ENCODE measurements at regions not wholly inside any gene's neighbourhood (a gene's known extent, or its start where the extent isn't known, plus 50 kb on each side); places are given as distances from the start of the nearest gene placed in this dataset.
A peak's percentile ranks its signal among the peaks of the same experiment; 100 is the strongest.

GRCh38 chr7:124596881-124597280 is 168.7 kb downstream of the GPR37 start:
- H3K9me3 ChIP-seq = no peaks in the 10 kb centered on the region
- in situ Hi-C loops (cut with MboI; ENCODE audit: low sequenced_read_pairs) = no loop called here

GRCh38 chr7:124590814-124591213 is 174.8 kb downstream of the GPR37 start:
- H3K9me3 ChIP-seq = no peaks in the 10 kb centered on the region

More at GRCh38 chr7:124596881-124597280, 168.7 kb downstream of the GPR37 start:
- H3K27me3 ChIP-seq (ENCODE audit: low read depth) = no peaks in the 10 kb centered on the region
- no peaks in the 10 kb centered on the region for H3K4me1 ChIP-seq
- no peak overlapping the region for H3K4me3 ChIP-seq
- no peaks in the 10 kb centered on the region for H3K36me3 ChIP-seq (replicated peaks)
- no peak for DNase-seq (ENCODE audit: low spot score in 2 of 2)

DNA sequence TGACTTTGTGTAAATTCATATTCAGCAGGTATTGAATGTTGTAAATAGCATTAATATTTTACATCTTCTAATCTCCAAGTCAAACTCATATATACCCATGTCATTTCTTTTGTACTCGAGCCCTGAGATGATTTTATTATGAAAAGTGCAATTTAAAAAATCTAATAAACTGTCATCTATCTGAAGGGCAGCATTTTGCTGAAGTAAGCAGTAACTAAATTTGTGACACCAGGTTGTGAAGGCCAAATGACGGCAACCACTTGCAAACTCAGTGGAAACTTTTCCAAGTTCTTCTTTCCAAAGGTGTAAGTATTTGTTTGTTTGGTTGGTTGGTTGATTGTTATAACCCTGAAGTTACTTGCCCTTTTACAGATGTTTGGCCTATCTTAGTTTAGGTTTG is 188.3 kb downstream of the GPR37 start:
- Histone ChIP-seq H3K27me3 (ENCODE audit: low read depth) (no peaks in the 10 kb centered on the region), H3K9me3 (no peaks in the 10 kb centered on the region), H3K4me3 (no peak overlapping the region), H3K4me1 (no peaks in the 10 kb centered on the region; the same call in 1 of the 2 replicates), H3K36me3 (replicated peaks) (no peaks in the 10 kb centered on the region)
- in situ Hi-C loops (cut with MboI; ENCODE audit: low sequenced_read_pairs) = no loop called here
- no peak for DNase-seq (ENCODE audit: low spot score in 2 of 2)

More at GRCh38 chr7:124590814-124591213, 174.8 kb downstream of the GPR37 start:
- no peaks in the 10 kb centered on the region for H3K36me3 ChIP-seq (replicated peaks)
- no peaks in the 10 kb centered on the region for H3K4me1 ChIP-seq
- H3K27me3 ChIP-seq (ENCODE audit: low read depth) = no peaks in the 10 kb centered on the region
- no peak overlapping the region for H3K4me3 ChIP-seq
- no peak for DNase-seq (ENCODE audit: low spot score in 2 of 2)
- in situ Hi-C loops (cut with MboI; ENCODE audit: low sequenced_read_pairs) = no loop called here

DNA sequence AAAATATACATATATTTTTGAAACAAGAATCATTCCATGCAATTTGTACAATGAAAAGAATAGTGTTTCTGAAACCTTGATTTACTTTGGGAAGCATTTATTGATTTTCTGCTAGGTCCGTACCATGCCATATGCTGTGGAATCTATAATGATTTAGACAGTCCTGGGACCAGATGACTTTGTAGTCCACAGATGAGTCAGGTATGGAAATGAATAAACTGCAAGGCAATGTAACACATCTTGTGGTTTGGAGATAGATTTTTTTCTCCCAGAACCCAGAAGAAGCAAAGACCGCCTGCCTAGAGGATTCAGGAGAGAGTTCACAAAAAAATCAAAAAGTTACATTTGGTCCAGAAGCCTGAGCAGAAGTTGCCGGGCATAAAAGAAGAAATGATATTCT is 190.4 kb downstream of the GPR37 start:
- H3K4me3 ChIP-seq = no peak overlapping the region

DNA sequence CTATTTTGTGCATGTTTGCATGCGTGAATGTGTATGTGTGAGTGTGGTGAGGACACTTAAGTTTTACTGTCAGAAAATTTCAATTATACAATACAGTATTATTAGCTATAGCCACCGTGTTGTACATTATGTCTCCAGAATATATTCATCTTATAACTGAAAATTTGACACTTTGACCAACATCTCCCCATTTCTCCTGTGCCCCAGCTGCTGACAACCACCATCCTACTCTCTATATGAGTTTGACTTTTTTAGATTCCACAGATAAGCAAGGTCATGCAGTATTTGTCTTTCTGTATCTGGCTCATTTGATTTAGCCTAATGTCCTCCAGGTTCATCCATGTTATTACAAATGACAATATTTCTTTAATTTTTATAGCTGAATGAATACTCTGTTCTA is 195.0 kb downstream of the GPR37 start:
- in situ Hi-C loops (cut with MboI; ENCODE audit: low sequenced_read_pairs) = no loop called here
- no peaks in the 10 kb centered on the region for H3K27me3 ChIP-seq (ENCODE audit: low read depth)
- no peaks in the 10 kb centered on the region for H3K9me3 ChIP-seq
- H3K4me3 ChIP-seq = no peak overlapping the region
- H3K4me1 ChIP-seq = no peaks in the 10 kb centered on the region
- no peaks in the 10 kb centered on the region for H3K36me3 ChIP-seq (replicated peaks)
- no peak for DNase-seq (ENCODE audit: low spot score in 2 of 2)

More for the DNA sequence above, 190.4 kb downstream of the GPR37 start:
- no peaks in the 10 kb centered on the region for H3K36me3 ChIP-seq (replicated peaks)
- no peak for DNase-seq (ENCODE audit: low spot score in 2 of 2)
- no peaks in the 10 kb centered on the region for H3K9me3 ChIP-seq
- H3K27me3 ChIP-seq (ENCODE audit: low read depth) = no peaks in the 10 kb centered on the region
- in situ Hi-C loops (cut with MboI; ENCODE audit: low sequenced_read_pairs) = no loop called here
- no peaks in the 10 kb centered on the region; the same call in 1 of the 2 replicates for H3K4me1 ChIP-seq

DNA sequence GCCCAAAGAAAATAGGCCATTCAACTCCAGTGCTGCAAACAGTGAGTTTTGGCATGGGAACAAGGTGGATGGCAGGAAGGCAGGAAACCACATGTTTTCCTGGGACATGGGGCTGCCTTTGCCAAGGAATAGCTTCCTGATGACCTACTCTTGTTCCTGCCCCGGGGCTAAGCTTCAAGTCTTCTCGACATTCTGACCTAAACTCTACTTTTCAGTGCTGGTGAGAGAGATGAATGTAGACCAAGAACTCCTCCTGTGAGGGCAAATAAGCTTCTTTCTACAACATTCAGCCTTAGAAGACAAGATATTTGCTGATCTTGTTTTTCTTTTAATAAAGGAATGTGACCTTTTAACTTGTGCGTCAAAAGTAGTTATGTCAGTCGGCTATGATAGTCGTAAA is 199.0 kb downstream of the GPR37 start:
- in situ Hi-C loops (cut with MboI; ENCODE audit: low sequenced_read_pairs) = no loop called here
- no peak for DNase-seq (ENCODE audit: low spot score in 2 of 2)
- no peaks in the 10 kb centered on the region for H3K4me1 ChIP-seq
- no peaks in the 10 kb centered on the region for H3K36me3 ChIP-seq (replicated peaks)
- H3K9me3 ChIP-seq = no peaks in the 10 kb centered on the region
- no peaks in the 10 kb centered on the region for H3K27me3 ChIP-seq (ENCODE audit: low read depth)
- no peak overlapping the region for H3K4me3 ChIP-seq

DNA sequence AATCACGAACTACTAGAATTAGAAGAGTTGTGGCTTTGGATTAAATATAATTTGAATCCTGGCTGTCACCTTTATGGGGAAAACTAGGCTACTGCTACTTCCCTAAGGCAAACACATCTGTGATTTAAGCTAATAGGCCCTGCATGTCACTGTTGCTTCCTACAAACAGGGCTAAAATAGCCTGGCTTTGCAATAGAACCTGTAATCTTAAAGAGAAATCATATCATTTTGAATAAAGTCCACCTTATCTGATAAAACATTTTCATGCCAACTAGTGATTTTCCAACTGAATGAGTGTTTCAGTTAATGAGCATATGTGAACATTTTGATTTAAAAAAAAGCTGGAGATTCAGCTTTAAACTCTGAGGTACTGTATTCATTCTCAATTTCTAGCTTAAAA is 208.0 kb downstream of the GPR37 start:
- Histone ChIP-seq H3K4me1 (peaks cover 3% of the 10 kb centered on the region; the same call in 1 of the 2 replicates), H3K27me3 (ENCODE audit: low read depth) (no peaks in the 10 kb centered on the region), H3K9me3 (no peaks in the 10 kb centered on the region), H3K36me3 (replicated peaks) (no peaks in the 10 kb centered on the region), H3K4me3 (no peak overlapping the region)
- in situ Hi-C loops (cut with MboI; ENCODE audit: low sequenced_read_pairs) = no loop called here
- DNase-seq (ENCODE audit: low spot score in 2 of 2) = no peak

DNA sequence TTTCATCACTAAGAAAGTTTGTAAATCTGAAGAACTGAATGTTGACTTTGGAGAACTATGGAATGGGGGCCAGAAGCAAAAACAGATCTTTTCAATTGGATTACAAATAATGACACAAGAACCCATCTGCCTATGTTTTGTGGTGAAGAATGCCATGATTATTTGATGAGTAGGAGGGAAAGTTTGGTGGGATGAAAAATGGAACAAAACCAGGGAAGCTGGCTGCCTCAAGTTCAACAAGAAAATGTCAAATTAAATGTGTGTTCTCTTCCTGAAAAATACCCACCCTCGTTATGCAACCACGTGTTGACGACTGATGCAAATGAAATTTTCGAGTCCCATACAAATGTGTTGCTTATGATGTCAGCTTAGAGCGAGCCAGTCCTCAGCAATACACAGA is 208.5 kb downstream of the GPR37 start:
- DNase-seq (ENCODE audit: low spot score in 2 of 2) = no peak
- no peak overlapping the region for H3K4me3 ChIP-seq
- peaks cover 3% of the 10 kb centered on the region; the same call in 1 of the 2 replicates for H3K4me1 ChIP-seq
- no peaks in the 10 kb centered on the region for H3K9me3 ChIP-seq
- in situ Hi-C loops (cut with MboI; ENCODE audit: low sequenced_read_pairs) = no loop called here
- no peaks in the 10 kb centered on the region for H3K27me3 ChIP-seq (ENCODE audit: low read depth)
- no peaks in the 10 kb centered on the region for H3K36me3 ChIP-seq (replicated peaks)

- Histone ChIP-seq H3K36me3 (replicated peaks) (no peaks in the 10 kb centered on the region), H3K4me1 (peaks cover 3% of the 10 kb centered on the region; the same call in 1 of the 2 replicates), H3K9me3 (no peaks in the 10 kb centered on the region), H3K27me3 (ENCODE audit: low read depth) (no peaks in the 10 kb centered on the region), H3K4me3 (no peak overlapping the region)
- in situ Hi-C loops (cut with MboI; ENCODE audit: low sequenced_read_pairs) = no loop called here
- no peak for DNase-seq (ENCODE audit: low spot score in 2 of 2)
Measured at GRCh38 chr7:124553502-124553901, 212.1 kb downstream of the GPR37 start.

DNA sequence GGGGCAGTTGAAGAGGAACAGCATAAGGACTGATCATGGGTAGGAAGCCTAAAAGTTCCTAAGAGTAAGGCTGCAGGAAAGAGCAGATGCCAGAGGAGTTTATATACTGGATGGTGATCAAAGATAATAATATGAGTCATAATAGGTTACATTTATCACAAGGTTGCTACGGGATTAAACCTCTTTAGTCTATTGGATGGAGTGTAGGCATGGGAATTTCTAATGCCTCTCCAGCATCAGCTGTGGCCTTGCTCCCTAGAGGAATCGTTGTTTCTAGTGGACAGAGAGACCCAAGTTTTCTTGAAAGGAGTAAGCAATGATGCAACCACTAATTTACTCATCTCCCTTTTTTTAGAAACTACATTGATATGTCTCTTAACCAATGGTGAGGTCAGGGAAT is 213.4 kb downstream of the GPR37 start:
- in situ Hi-C loops (cut with MboI; ENCODE audit: low sequenced_read_pairs) = no loop called here
- Histone ChIP-seq H3K9me3 (no peaks in the 10 kb centered on the region), H3K4me1 (peaks cover 3% of the 10 kb centered on the region; the same call in 1 of the 2 replicates), H3K27me3 (ENCODE audit: low read depth) (no peaks in the 10 kb centered on the region), H3K36me3 (replicated peaks) (no peaks in the 10 kb centered on the region), H3K4me3 (no peak overlapping the region)
- no peak for DNase-seq (ENCODE audit: low spot score in 2 of 2)

- H3K36me3 ChIP-seq (replicated peaks) = no peaks in the 10 kb centered on the region
- in situ Hi-C loops (cut with MboI; ENCODE audit: low sequenced_read_pairs) = no loop called here
- no peak for DNase-seq (ENCODE audit: low spot score in 2 of 2)
Measured at GRCh38 chr7:124550036-124550435, 215.6 kb downstream of the GPR37 start.

DNA sequence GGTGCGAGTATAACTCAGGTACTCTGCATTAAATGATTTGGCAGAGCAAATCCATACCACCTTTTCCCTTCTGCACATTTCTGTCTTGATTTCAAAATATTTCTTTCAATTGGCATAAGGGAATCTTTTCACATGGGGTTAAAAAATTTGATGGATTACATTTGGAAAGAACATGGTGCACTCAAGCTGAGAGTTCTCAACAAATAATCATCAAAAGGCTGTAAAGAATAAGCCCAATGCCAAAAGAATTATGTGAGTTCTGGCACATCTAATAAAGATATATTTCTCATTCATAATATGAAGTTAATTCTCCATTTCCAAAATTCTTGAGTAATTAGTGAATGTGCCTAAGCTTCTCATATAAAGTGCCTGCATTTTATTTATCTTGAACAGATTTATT is 223.1 kb downstream of the GPR37 start:
- H3K36me3 ChIP-seq (replicated peaks) = no peaks in the 10 kb centered on the region
- H3K27me3 ChIP-seq (ENCODE audit: low read depth) = no peaks in the 10 kb centered on the region
- no peak overlapping the region for H3K4me3 ChIP-seq
- in situ Hi-C loops (cut with MboI; ENCODE audit: low sequenced_read_pairs) = no loop called here
- H3K9me3 ChIP-seq = no peaks in the 10 kb centered on the region
- H3K4me1 ChIP-seq = no peaks in the 10 kb centered on the region
- DNase-seq (ENCODE audit: low spot score in 2 of 2) = no peak

More at GRCh38 chr7:124550036-124550435, 215.6 kb downstream of the GPR37 start:
- no peaks in the 10 kb centered on the region for H3K27me3 ChIP-seq (ENCODE audit: low read depth)
- H3K4me1 ChIP-seq = peaks cover 3% of the 10 kb centered on the region; the same call in 1 of the 2 replicates
- no peak overlapping the region for H3K4me3 ChIP-seq
- H3K9me3 ChIP-seq = no peaks in the 10 kb centered on the region

- Histone ChIP-seq H3K4me1 (peaks cover 14% of the 10 kb centered on the region), H3K4me3 (no peak overlapping the region), H3K36me3 (replicated peaks) (no peaks in the 10 kb centered on the region), H3K9me3 (no peaks in the 10 kb centered on the region), H3K27me3 (ENCODE audit: low read depth) (no peaks in the 10 kb centered on the region)
- in situ Hi-C loops (cut with MboI; ENCODE audit: low sequenced_read_pairs) = no loop called here
- DNase-seq (ENCODE audit: low spot score in 2 of 2) = peak in 1 of 2 experiments; percentile 40
Measured at GRCh38 chr7:124536156-124536762, 229.3 kb downstream of the GPR37 start.

DNA sequence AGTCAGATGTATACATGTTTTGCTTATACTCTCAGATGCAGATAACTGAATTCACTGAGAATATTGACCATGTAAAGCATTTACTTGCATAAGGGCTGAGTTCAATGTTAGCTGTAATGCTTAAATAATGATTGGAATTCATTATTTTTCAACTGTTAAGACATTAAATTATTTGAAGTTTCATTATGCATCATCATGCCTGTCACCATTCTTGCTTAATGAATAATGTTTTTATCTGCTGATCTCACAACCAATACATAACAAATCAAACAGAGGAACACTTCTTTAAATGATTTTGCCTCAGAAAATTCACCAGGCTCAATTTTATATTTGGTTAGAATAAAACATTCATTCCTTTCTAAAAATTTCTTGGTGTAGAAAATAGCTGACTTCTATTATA is 233.4 kb downstream of the GPR37 start:
- Histone ChIP-seq H3K36me3 (replicated peaks) (no peaks in the 10 kb centered on the region), H3K27me3 (ENCODE audit: low read depth) (no peaks in the 10 kb centered on the region), H3K4me1 (peaks cover 14% of the 10 kb centered on the region), H3K4me3 (no peak overlapping the region), H3K9me3 (no peaks in the 10 kb centered on the region)
- in situ Hi-C loops (cut with MboI; ENCODE audit: low sequenced_read_pairs) = no loop called here
- DNase-seq (ENCODE audit: low spot score in 2 of 2) = no peak

DNA sequence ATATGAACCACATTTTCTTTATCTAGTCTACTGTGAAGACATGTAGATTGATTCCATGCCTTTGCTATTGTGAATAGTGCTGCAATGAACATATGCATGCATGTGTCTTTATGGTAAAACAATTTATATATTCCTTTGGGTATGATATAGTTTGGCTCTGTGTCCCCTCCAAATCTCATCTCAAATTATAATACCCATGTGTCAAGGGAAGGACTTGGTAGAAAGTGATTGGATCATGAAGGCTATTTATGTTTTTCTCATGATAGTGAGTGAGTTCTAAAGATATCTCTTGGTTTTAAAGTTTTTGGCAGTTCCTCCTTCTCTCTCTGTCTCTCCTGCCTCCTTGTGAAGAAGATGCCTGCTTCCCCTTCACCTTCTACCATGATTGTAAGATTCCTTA is 248.7 kb downstream of the GPR37 start:
- Histone ChIP-seq H3K9me3 (no peaks in the 10 kb centered on the region), H3K4me1 (peaks cover 5% of the 10 kb centered on the region; the same call in 1 of the 2 replicates), H3K36me3 (replicated peaks) (no peaks in the 10 kb centered on the region), H3K27me3 (ENCODE audit: low read depth) (no peaks in the 10 kb centered on the region), H3K4me3 (no peak overlapping the region)
- in situ Hi-C loops (cut with MboI; ENCODE audit: low sequenced_read_pairs) = no loop called here
- DNase-seq (ENCODE audit: low spot score in 2 of 2) = no peak

Data from HAP-1 (cell line).